HG03103 (cell line): ENCODE measurements at regions not wholly inside any gene's neighbourhood (a gene's known extent, or its start where the extent isn't known, plus 50 kb on each side); places are given as distances from the start of the nearest gene placed in this dataset.

Experiments used
- ATAC-seq: cut with Tn5 transposase; IDR thresholded peaks from one replicate; pipeline ENCODE4 v1.9.1; 2021; ENCODE audit warnings: low read depth; ENCODE audit not compliant: unreplicated experiment

GRCh38 chr3:117161816-117162215, 452.2 kb downstream of the TUSC7 start:
- no peak for ATAC-seq

DNA sequence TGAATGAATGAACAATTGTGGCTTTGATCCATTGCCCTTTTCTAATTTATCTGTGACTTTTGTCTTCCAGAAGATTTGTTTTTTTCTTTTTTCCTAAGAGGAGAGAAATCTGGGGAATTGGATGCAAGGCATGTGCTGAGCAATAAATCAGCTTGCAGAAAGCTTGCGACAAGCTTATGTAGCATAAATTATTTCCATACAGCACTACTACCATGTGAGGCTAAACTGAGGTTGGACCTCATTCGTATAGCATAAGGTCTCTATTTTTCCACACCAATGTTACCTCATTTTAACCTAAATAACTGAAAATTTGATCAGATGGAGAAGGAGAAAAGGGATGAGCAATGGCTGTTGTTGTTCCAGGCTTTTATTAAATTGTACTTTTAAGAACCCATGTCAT, 455.6 kb downstream of the TUSC7 start:
- ATAC-seq: no peak

DNA sequence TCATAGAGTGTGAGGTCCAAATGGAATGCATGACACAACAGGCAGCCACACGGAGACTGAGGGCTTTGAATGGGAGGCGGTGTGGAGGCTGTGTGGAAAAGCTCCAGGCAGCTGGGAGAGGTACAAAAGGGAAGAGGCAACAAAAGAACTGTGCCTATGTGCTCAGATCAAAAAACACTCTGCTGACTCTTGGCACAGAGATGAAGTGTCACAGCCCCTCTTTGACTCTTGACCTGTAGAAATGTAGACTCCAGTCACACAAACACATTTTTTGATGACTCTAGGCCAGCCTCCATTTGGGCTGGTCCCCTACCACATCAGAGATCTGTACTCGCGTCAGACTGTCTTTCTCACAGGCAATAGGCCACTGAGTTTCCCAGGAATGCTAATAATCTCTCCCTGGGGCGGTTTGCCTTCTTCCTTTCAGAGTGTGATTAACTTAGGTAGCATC, 456.0 kb downstream of the TUSC7 start:
- ATAC-seq: no peak

GRCh38 chr3:117168896-117169295, 459.3 kb downstream of the TUSC7 start:
- no peak for ATAC-seq

GRCh38 chr3:117170094-117170493, 460.5 kb downstream of the TUSC7 start:
- no peak for ATAC-seq

DNA sequence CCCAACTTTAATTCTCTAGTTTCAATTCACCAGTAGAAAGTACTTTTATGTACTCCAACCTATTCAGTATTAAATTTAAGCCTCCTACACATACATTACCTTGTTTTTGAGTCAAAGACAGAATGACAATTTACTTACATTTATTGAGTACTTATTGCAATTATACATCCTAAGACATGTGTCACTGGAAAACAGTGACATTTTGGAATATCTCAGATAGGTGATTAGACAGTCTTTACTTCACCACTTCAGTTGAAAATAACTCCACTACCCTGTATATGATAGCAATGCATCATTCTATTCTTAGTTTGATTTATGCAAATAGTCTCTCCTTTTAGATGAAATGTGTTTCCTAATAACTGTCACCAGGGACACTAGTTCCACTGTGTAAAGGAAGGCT, 461.5 kb downstream of the TUSC7 start:
- ATAC-seq: no peak

GRCh38 chr3:117172426-117172825, 462.8 kb downstream of the TUSC7 start:
- no peak for ATAC-seq

GRCh38 chr3:117181222-117181621, 471.6 kb downstream of the TUSC7 start:
- ATAC-seq: no peak

DNA sequence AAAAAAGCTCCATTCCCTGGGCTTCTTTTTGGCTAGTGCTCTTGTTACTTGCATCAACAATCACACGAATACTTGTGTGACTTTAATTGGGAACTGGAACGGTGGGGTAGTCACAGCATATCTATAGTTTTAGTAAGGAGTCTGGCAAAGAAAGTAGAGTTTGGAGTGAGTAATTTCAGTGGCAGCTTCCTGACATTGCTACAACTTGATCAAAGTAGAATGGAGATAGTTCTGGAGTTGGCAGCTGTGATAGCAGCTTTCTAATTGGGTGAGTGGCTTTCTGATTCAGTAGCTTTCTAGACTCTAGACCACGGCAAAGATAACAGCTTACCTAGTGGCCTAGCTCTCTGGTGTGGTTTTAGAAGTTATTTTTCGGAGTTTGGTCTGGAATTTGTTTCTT, 475.0 kb downstream of the TUSC7 start:
- ATAC-seq: no peak

DNA sequence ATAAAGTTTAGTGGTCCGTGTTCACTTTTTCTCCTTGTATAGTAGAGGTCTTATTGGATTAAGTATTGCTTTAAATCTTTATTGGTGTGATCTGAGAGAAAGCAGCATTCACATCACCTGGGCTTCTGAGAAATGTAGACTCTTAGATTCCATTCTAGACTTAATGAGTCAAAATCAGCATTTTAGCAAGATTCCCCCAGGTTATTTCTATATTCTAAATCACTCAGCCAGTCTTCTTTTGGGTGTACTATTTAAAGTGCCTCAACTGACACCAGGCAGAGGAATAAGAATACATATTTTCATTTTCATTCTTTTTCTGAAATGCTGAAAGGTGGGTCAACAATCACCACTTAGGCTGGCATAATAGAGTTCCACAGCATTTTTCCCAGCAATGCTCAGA, 481.7 kb downstream of the TUSC7 start:
- no peak for ATAC-seq

DNA sequence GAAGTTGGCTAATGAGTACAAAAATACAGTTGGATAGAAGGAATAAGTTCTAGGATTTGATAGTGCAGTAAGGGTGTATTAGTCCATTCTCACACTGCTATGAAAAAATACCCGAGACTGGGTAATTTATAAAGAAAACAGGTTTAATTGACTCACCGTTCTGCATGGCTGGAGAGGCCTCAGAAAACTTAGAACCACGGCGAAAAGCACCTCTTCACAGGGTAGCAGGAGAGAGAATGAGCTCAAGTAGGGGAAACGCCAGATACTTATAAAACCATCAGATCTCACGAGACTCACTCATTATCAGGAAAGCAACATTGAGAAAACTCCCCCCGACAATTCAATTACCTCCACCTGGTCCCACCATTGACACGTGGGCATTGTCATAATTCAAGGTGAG, 483.3 kb downstream of the TUSC7 start:
- no peak for ATAC-seq

- no peak for ATAC-seq
Measured at GRCh38 chr3:117193390-117193789, 483.8 kb downstream of the TUSC7 start.

- no peak for ATAC-seq
Measured at GRCh38 chr3:117195034-117195433, 485.5 kb downstream of the TUSC7 start.

DNA sequence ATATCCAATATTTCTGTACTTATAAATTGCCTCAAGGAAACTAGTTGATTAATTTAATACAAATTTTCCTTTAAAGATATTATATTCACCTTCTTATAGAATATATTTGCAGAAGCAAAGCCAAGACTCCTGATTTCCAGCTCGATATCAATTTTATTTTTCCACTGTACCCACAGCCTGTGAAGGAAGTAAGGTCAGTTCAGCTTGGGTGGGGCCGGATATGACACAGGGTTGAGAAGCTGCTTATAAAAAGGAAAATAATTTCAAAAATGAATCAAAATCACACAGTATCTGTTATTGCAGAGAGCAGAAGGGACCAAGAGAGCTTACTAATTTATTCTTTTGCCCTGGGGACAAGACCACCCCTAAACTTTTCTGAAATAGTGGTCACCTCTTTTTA, 491.4 kb downstream of the TUSC7 start:
- no peak for ATAC-seq

GRCh38 chr3:117201901-117202774, 492.6 kb downstream of the TUSC7 start:
- no peak for ATAC-seq

DNA sequence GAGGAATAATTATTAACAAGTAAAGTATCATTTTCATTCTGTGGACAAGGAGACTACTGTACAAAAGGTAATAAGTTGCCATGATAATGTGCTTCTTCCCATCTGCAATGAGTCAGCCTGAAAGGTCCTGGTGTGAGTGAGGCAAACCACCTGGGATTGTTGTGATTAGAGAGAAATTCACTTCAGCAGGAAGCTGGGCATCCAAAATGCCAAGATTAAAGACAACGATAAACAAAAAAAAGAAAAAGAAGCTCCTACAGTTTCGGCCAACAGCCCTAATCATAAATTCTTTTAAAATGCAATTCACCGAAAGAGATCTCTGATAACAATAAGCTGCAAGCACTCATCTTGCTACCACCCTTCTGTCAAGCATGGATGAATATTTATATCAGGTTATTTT, 507.8 kb downstream of the TUSC7 start:
- no peak for ATAC-seq

- no peak for ATAC-seq
Measured at GRCh38 chr3:117217760-117218316, 508.3 kb downstream of the TUSC7 start.

DNA sequence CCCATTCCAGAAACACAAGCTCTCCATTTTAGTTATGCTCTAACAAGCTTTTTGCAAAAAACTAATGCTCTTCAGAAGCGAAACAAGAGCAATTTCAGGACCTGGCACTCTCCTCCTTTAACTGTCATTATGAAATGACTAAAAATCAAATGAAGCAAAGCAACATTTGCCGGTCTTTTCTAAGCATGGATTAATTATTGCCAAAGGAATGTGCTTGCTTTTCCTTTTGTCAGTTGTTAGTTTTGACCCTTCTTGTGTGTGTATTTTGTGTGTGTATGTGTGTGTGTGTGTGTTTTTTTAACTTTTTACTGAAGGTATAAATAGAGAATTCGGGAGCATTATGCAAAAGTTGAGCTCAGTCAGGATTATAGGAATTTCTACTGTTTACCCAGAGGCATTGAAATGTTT, 509.1 kb downstream of the TUSC7 start:
- no peak for ATAC-seq

DNA sequence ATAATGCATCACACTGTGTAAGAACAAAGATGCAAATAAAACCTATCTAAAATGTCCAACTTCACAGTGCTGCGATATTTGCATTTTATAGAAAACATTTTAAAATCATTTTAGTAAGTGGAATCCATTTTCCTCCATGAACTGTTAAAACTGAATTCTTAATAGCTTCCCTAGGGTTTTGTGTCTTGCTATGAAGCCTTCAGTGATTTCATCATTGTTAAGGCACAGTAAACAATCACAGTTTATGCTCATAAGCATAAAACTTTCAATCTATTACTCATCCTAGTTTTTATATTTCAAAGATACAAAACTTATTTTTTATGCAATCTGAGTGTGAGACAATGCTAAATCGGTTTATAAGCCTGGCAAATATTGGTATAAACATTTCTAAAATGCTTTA, 509.7 kb downstream of the TUSC7 start:
- ATAC-seq: no peak

DNA sequence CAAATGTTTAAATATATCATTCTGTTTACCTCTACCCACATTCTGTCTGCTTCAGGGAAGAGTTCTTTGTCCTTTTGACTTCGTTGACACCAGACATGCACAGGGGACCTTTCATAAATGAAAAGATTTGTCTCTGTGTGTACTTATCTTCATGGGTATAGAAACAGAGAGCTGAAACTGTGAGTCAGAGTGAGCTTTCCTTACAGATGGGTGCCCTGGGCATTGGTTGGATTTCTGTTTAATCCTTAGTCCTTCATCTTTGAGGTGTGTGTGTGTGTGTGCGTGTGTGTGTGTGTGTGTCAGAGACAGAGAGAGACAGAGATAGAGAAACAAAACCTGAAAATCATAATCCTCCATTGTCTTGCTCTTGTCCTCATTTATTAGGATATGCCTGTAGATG, 517.4 kb downstream of the TUSC7 start:
- ATAC-seq: no peak

GRCh38 chr3:117228466-117228865, 518.9 kb downstream of the TUSC7 start:
- no peak for ATAC-seq

DNA sequence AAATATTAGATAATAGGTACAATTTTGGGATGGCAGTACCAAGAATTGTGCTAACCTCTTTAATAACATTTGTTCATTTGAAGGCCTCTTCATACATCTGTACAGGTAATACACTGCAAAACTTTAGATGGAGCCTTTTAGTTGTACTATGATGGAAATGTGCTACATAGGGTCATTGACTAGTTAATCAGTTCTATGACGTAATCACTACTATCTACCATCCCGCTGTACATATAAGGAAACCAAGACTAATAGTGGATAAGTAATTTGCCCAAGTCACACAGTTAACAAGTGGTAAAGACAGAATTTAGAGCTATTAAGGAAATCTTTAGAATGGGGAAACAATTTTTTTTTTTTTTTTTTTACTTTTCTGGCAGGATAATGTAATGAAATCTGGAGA, 521.3 kb downstream of the TUSC7 start:
- ATAC-seq: no peak
